IPS DF 4.7 (cell line): ENCODE measurements at regions not wholly inside any gene's neighbourhood (a gene's known extent, or its start where the extent isn't known, plus 50 kb on each side); places are given as distances from the start of the nearest gene placed in this dataset.

Source experiments
- DNase-seq: peaks from one replicate; pipeline ENCODE4 v3.0.0-alpha.2; 2013; ENCODE audit warnings: low spot score; ENCODE audit errors: extremely low read depth

DNA sequence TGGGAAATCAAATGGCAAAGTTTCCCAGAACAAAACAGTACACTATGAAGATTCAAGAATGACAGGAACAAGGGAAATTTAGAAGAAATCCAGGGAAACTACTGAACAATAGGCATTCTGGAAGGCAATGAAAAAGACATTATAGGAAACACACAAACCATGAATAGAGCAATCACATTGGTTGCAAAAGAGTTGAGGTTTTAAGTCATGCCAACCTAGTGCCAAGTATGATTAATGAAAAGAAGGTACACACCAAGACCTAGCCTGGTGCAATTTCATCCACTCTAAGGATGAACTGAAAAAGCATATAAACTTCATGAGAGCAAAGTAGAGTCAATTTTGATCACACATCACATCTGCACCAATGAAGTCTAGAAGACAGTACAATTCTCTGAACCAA is 326.9 kb downstream of the PDHA2 start:
- DNase-seq: no peak

DNA sequence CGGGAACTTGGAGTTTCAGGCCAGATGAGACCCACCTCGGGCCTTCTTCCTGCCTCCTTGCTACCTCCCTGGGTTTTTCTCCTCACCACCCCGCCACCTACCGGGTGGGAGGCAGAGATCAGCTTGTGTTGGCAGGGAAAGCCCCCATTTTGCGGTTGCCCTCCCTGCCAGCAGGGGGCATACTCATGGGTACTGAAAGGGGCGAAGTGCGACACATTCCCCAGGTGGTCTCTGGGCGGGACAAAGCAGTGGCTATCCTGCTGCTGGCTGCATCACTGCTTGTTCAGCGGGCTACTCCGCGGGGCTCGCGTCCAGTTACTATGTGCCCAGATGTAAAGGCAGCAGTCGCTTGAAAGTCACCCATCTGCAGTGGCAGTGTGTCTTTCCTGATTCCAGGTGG is 330.3 kb downstream of the PDHA2 start:
- DNase-seq: no peak

DNA sequence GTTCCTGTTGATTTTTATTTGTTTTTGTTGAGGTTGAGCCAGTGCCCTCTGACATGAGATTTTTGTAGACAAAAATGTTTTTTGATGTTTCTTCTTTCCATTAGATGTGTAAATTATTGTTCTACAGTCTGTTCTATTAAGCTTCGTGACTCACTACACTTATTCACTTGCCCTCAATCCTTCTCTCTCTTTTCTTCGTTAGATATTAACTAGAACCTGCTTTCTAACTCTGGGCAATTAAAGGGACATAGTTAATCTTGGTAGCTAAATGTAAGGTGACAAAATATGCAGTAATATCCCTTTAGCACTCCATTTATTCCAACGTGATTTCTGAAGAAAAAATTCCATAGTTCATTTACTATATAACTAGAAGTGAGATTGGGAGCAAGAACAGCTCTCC is 333.9 kb downstream of the PDHA2 start:
- no peak for DNase-seq

DNA sequence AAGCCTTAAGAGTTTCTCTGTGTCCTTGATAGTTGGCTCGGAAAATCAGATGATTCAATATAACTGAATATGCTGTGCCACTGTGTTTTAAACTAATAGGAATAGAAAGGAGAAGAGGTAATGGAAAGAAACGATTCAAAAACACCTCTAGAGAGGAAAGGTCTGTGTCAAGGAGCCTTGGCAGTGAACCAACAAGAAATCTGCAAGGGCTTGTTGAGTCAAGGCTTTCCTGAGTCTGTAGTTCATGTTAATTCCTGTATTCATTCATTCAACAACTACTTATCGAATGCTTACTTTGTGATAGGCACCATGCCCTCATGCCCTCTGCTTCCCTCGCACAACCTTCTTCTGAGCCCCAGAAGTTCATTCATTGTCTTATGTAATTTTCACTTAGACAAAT is 336.0 kb downstream of the PDHA2 start:
- no peak for DNase-seq

DNA sequence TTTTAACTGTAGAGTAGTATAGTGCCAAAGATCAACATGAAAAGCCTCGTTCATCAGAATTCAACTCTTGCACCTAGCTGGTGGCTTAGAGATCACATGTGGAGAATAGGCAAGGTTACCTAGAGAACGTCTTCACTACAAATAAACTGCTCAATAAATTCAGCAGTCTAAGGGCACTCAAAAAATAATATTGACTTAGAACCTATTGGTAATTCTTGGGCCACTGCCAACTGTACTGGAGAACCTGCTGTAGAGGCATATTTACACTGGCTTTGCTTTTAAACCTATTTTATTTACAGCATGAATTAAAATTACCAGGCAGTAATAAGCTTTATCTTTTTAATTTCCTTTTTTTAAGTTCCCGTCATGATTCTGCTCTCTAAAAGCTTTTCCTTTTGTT is 343.7 kb downstream of the PDHA2 start:
- DNase-seq: no peak

DNA sequence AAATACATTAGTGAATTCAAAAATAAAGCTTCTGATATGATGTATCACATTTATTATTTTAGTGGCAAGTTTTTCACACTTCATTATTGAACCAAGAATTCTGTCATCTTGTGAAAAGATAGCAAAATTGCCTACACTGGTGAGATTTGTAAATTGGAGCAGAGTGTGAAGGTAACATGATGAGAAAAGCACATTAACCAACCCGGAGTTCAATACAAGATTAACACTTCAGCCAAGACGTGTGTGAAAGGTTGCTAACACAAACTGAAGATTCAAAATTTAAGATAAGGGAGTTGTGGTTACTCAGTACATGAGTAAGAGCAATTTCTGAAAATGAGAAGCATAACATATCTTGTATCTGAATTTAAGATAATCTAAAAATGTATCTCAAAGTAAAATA is 346.7 kb downstream of the PDHA2 start:
- DNase-seq: no peak

DNA sequence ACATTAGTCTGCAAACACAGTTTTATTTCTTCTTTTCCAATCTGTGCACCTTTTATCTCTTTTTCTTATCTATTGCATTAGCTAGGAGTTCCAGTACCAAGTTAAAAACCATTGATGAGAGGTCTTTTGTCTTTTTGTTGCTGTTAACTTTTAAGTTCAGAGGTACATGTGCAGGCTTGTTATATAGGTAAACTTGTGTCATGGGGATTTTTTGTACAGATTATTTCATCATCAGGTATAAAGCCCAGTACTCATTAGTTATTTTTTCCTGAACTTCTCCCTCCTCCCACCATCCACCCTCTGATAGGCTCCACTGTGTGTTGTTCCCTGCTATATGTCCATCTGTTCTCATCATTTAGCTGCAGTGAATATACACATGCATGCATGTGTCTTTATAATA is 349.9 kb downstream of the PDHA2 start:
- no peak for DNase-seq

DNA sequence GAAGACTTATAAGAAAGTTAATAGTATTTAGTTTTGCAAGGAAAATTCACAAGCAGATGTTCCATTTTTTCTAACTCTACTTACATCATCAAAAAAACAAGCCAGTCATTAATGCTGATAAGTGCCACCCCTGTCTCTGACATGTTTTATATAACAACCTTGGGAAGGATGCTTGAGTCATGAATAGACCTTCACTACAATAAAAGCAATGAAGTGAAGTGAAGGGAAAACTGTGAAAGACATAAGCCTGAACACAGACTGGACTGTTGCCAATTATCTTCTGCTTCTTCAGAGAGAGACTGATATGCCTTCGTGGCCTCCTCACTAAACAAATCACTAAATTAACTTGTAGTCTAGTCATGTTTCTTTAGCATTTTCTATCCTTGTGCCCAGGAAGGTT is 353.2 kb downstream of the PDHA2 start:
- no peak for DNase-seq

DNA sequence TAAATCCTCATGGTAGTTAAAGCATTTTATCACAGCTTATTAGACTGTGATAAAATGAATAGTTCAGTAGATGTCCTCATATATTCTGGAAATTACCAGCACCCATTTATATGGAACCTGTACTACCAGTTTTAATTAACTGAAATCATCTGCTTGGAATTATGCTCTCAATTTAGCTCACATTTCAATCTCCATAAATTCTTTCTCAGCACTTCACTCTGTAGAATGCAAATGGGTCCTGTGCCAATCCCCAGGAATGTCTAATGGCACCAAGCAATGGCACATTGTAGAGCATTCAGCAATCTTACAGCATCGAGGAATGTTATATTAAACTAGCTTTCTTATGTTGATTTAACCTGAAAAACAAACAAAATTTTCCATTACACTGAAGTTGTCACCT is 355.1 kb downstream of the PDHA2 start:
- no peak for DNase-seq

DNA sequence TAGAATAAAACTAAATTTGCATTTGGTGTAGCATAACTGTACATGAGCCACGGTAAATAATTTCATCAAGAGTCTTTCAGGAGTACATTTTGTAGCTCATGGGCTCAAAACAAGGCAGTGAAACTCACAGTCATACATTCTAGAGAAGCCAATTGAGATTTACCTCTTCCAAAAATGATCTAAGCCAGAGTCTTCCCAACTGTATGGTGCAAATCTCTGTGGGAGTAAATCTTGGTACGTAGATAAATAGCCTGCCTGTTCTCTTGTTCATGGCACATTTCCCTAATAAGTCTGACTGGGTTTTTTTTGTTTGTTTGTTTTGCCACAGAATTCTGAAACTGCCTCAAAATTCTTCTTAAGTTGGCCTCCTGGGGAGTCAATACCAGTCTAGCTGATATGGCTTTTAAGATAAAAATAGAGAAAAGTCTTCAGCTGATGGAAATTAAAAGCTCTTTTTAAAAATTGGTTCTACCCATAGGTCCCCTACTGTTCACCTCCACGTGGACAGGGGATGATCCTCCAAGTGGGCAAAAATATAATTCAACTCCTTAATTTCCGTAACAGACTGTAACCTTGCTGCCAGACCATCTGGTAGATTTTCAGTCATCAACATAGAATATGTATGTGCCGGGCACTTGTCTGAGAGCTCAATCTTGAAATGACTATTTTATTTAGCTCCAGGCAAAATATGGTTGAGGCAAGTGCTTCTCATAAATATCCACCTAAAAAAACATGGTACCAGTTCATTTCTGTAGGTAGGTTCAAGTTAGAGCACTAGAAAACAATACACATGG is 365.4 kb downstream of the PDHA2 start:
- no peak for DNase-seq

DNA sequence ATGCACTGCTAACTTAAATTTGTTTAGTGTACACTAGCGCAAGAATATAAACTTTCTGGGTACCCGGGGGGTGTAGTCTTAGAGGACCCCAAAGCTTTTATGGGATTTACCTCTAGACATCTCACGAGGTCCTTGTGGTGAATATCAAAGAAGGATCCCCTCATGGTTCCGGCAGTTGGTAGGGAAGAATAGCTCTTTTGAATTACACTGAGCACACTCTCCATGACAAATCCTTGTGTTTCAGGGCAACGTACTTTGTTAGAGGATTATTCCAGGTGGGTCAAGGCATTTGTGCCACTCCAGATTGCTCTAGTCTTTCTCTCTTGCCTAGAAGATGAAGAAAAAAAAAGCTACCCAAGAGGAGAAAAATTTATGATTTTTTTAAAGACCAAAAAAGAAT is 387.6 kb downstream of the PDHA2 start:
- no peak for DNase-seq

DNA sequence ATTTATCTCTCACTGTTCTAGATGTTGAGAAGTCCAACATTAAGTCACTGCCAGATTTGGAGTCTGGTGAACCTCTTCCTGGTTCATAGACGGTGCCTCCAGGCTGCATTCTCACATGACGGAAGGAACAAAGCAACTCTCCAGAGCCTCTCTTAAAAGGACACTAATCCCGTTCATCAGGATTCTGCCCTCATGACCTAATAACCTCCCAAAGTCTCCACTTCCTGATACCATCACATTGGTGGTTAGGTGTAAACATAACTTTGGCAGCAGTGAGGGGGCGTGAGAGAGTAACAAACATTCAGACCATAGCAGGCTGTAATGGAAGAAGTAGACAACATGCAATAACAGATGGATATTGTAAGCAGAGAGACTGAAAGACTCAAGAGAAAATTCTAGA is 388.6 kb downstream of the PDHA2 start:
- no peak for DNase-seq

DNA sequence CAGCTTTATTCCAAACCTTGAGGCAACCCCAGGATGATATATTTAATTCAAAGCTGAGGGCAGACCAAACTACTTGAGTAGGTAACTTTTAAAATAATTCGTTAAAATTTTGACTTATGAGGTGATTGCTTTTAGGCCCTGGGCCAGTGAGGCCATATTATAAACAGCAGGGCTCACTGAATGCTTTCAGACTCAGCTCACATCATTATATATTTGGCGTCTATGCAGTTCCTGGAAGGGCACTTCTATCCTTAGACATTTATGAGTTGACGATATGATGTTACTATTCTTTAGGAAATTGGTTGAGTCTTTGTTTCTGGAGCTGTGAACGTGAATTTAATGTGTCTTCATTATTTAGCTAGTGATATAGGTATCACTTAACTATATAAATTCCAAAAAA is 400.1 kb downstream of the PDHA2 start:
- no peak for DNase-seq

DNA sequence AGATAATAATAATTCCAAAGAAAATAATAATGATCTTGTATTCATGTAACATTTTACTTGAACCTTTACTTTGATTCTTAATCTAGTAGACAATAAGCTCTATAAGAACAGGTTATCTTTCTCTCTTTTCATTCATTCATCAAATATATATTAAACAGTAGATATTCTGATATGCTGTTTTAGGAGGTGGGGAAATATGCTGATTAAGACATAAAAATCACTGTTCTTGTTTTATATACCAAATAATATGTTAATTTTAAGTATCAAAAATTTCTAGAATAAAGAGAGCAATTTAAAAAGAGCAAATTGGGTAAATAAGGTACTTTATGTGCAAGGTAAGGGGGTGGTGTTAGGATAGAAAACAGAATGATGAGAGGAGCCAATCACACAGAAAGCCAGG is 401.9 kb downstream of the PDHA2 start:
- DNase-seq: no peak

DNA sequence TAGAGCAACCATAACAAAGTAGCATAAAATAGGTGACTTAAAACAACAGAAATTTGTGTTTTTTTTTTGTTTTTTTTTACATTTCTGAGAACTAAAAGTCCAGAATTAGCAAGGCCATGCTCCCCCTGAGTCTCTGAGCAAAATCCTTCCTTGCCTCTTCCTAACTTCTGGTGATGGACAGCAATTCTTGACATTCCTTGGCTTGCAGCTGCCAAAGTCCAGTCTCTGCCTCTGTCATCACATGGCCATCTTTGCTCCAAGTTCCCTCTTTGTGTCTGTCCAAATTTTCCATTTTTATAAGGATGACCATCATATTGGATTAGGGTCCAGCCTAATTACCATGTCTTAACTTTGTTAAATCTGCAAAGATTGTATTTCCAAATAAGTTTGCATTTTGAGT is 407.2 kb downstream of the PDHA2 start:
- DNase-seq: no peak

DNA sequence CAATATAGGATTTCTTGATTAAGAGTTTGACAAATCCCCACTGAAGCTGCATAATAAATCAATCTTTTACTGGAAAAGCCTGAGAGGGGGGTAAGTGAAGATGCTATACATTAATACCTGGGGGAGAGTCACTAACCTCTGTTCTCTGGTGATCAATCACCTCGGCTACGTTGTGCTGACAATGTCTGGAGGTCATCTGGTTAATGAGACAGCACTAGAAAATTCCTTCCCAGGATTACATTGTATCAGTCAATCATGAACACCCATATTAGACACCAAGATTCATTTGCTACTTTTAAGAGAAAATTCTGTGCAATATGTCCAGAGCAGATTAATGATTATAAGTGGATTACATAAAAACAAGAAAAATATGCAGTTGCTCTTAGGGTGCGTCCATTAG is 408.3 kb downstream of the PDHA2 start:
- no peak for DNase-seq

DNA sequence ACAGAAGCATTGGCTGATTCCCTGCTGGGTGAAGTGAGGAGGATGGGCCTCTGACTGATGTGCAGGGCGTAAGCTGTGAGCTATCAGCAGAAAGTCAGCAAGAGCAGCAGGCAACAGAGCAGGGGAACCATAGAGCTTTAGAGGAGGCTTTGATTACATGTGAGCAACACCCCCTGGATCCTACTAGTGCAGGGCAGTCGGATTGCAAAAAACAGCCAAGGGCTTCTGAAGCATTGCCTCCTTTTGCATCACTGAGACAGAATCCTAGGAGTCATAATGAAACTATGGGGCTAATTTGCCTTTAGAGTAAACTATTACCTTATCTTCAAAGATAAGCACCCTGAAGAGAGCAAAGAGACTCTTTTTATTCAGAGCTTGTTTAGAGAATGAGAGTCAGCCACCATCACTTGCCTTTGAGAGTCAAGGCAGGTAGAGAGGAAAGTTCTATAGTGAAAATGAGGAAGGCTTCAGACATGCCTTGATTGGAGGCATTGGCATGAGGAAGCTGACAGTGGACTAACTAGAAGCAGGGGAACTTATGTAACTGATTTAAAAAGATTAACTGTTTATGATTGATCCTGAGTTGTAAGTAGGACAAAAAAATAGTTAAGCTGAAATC is 420.3 kb downstream of the PDHA2 start:
- DNase-seq: no peak

DNA sequence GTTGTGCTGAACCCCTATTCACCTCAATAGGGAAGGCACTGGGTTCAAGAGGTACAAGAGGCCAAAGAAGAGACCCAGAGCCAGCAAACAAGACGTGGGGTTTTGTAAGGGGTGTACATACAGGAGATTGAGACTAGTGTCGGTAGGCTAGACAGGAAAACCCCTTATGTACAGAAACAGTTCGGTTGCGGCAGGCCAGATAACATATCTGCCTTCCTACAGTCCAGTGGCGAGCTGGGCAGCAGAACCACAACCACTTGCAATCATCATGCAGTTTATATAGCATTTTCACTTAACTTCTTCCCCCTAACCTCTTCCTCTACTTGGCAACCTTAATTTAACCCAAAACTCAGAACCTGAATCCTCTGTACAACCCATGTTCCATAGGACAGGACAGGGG is 422.2 kb downstream of the PDHA2 start:
- DNase-seq: no peak

DNA sequence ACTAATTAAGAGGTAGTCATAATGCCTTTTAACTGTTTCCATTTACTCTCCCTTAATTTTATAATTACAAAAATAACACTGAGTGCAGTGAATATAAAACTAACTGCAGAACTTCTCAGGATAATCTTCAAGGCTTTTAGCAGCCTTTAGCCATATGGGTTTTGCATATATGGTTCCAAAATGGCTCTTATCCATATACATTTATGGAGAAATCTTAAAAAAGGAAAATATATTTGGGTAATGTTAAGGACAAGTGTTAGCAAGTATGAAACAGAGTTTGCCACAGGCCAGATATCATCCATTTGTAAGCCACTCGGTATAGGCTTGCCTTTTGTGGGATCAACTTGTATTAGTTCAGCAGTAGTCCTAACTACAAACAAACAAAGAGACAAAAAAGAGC is 423.4 kb downstream of the PDHA2 start:
- DNase-seq: no peak

DNA sequence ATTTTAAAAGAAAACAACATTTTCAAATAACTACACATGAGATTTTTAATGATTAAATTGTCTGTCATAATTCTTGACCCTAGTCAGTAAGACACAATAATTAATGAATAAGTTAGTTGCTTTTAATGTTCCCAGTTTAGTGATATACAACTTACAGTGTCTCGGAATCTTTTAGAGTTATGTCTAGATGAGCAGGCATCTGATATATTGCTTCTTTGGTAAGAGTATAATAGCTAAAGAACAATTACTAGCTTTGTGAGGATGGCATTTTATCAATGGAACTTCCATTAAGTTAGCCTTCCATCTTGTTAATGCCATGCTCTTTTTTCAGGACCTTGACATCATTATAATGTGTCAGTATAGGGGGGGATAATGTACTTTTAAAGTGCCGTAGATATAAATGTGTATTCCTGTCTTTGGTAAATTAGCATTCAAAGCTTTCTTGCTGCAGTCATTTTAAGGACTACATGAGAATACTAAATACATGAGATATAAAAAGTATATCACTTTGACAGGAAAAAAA is 425.1 kb downstream of the PDHA2 start:
- no peak for DNase-seq

DNA sequence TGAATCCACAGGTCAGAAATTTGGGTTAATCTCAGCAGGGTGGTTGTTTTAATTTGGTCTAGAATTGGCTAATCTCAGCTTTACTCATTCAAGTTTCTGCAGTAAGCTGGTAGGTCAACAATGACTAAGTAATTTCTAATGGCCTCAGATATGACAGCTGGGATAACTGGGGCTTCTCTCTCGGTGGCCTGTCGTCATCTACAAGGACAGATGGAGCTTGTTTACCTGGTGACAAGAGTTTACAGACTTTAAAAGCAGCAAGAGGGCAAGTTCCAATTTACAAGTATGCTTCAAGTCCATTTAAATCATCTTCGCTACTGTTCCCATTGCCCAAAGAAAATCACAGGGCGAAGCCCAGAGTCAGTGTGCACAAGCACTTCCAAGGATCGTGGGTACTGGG is 453.9 kb downstream of the PDHA2 start:
- no peak for DNase-seq

DNA sequence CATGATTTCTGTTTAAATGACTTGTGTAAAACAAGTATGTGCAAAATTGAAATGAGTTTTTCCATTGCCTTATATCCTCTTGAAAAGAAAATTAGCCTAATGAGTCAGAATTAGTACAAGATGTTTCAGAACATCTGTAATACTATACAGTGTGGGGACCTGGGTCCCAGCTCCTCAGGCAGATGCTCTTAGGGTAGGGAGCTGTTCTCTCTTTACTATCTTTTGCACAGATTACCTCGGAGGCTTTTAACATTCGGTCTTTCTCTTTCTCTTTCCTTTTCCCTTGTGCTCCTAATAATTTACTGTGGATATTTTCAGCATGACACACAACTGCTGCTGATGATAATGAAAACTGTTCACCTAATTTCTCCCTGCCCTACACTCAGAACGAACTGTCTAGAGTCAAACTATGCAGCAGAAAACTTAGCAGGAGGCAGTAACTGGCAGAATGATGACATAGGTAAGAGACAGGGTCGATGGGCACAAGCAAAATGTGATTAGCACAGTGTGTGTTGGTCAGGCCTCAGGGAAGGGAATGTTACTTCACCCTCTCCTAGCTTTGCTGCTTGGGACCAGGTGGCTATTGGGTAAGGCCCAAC is 455.3 kb downstream of the PDHA2 start:
- no peak for DNase-seq

DNA sequence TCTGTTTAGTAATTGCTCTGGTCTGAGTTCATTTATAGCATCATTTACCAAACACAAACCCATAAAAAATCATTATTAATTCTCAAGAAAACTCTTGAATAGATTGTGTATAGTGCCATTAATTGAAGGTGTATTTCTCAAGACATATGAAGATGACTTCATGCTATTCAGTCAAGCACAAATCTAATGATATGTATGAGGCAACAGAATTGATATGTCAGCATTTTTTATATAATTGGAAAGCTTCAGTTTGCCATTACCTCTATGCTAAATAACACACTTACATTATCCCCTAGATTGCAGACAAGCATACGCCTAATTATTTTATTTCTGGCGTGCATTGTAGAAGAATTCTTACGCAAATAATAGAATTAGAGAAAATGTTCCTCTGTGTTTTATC is 461.8 kb downstream of the PDHA2 start:
- DNase-seq: no peak
